GM12872 (cell line): ENCODE measurements at regions not wholly inside any gene's neighbourhood (a gene's known extent, or its start where the extent isn't known, plus 50 kb on each side); places are given as distances from the start of the nearest gene placed in this dataset.

ENCODE experiments used
- TF ChIP-seq, protein P1 (sequence below): IDR thresholded peaks from 3 replicates; pipeline ENCODE4 v1.5.1; 2011; ENCODE audit warnings: low read depth, mild to moderate bottlenecking, low read length, moderate library complexity; ENCODE audit not compliant: insufficient read depth

DNA sequence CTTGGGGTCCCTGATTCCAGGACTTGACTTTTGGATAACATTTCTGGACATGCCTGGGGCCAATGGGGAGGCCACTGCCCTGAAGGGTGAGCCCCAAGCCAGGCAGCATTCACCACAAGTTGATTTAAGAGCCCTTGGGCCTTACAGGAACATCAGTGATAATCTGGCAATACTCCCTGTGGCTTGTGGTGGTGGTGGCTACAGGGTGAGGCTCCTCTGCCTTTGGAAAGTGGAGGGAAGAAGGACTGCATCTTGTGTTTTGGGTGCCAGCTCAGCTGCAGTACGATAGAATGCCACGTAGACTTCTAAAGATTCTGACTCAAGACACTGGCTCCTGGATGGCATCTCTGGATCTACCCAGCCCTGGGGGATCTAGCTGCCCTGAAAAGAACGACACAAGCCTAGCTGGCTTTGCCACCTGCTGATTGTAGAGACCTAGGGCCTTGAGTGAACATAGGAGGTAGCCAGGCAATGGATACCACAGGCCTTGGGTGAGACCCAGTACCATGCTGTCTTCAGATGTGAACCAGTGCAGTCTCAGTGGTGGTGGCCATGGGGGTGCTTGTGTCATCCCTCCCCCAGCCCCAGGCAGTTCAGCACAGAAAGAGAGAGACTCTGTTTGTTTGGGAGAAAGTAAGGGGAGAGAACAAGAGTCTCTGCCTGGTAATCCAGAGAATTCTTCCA is 79.0 kb upstream of the DAP start:
- TF ChIP-seq, protein P1, sequence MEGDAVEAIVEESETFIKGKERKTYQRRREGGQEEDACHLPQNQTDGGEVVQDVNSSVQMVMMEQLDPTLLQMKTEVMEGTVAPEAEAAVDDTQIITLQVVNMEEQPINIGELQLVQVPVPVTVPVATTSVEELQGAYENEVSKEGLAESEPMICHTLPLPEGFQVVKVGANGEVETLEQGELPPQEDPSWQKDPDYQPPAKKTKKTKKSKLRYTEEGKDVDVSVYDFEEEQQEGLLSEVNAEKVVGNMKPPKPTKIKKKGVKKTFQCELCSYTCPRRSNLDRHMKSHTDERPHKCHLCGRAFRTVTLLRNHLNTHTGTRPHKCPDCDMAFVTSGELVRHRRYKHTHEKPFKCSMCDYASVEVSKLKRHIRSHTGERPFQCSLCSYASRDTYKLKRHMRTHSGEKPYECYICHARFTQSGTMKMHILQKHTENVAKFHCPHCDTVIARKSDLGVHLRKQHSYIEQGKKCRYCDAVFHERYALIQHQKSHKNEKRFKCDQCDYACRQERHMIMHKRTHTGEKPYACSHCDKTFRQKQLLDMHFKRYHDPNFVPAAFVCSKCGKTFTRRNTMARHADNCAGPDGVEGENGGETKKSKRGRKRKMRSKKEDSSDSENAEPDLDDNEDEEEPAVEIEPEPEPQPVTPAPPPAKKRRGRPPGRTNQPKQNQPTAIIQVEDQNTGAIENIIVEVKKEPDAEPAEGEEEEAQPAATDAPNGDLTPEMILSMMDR = no peak

DNA sequence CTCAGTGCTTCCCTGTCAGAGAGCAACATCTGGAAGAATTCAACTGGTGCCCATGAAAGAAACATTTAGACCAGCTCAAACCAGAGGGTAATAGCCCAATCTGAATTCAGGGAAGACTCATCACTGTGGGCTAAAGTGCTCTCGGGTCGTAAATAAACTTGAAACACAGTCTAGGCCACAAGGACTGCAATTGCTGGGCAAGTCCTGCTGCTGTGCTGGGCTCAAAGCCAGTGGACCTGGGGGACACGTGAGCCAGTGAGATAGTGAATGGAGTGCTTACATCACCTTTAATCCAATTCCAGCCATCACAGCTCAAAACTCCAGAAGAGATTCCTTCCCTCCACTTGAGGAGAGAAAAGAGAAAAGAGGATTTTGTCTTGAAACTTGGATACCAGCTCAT is 78.1 kb upstream of the DAP start:
- TF ChIP-seq, protein P1 = no peak

DNA sequence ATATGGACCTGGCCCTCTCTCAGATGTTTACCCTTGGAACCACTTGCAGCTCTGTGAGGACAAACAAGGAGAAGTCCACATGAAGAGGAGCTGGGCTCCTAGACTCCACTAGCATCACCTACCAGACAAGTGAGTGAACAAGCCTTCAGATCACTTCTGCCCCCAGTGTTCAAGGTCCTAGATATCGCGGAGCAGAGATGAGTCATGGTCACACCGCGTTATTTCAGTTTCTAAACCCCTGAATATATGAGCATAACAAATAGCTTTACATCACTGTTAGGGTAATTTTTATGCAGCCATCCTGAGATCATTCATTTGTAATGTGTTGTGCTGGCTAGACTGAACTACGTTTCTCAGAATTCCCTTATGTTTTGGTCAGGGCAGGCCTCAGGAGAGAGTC is 77.0 kb upstream of the DAP start:
- TF ChIP-seq, protein P1 = no peak

DNA sequence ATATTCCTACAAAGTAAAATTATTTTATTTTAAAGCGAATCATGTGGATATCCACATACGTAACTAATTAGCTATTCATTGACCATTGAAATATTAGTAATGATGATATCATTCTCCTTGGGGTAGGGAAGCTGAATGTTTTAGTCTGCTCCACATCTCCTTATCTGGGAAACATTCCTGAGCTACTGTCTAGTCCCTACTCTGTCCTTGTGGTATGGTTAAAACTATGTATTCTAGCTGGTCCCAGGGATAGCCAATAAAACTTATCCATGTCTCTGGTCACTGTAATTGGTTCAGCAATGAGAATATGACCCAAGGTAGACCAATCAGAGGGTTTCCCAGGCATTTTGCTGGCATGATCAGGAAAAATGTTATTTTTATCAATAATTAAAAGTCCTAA is 76.0 kb upstream of the DAP start:
- TF ChIP-seq, protein P1 = no peak

DNA sequence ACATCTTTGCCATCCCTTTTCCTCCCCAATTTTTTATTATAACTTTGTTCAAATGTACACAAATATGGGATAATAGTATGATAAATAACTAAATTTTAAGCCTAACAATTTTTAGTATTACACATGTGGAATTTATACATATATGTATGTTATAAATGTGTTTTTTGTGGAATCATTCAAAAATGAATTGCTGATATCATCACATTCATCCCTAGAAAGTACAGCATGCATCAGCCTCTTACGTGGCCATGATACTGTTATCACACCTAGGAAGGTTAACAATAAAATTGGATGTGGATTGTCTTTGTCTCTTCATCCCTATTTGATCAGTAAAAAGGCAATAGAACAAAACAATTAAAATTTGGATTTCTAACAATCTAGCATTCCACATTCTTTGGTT is 73.7 kb upstream of the DAP start:
- TF ChIP-seq, protein P1 = no peak

DNA sequence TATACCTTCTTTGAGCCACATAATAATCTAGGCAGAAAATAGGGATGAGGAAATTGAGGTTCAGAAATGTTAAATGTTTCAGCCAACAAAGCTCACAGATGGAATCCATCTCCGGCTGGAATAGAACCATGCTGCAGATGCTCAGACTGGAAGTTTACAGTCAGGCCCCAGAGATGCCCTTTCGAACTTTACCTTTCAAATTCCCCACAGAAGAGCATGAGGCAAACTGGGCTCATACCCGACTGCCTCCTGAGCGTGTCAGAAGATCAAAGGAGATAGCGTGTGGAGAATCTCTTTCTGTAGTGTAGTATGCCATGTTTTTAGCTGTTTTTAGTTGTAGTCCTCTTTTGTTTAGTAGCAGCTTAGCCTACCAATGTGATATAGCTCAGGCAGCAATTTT is 72.0 kb upstream of the DAP start:
- TF ChIP-seq, protein P1 = no peak

DNA sequence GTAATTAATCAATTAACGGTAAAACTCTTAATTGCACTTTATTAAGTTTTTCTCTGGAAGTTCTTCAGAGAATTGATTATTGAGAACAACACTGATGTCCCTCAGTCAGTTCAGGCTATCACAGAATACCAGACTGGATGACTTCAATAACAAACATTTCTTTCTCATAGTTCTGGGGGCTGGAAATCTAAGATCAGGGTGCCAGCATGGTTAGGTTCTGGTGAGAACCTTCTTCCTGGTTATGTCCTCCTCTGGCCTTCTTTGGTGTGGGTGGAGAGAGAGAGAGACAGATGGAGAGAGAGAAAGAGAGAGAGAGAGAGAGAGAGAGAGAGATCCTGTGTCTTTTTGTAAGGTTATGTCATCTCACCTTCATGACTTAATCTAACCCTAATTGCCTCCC is 71.4 kb upstream of the DAP start:
- TF ChIP-seq, protein P1 = no peak
